Activated gamma-delta T cell (primary cell): ENCODE measurements at regions not wholly inside any gene's neighbourhood (a gene's known extent, or its start where the extent isn't known, plus 50 kb on each side); places are given as distances from the start of the nearest gene placed in this dataset.

Experiments used
- DNase-seq: peaks from one replicate; lab custom pipeline; 2025; lab: John Stamatoyannopoulos, UW

GRCh38 chr20:63116412-63117106 is 99.4 kb downstream of the YTHDF1 start:
- DNase-seq, result no peak

GRCh38 chr20:63115651-63116411 is 100.1 kb downstream of the YTHDF1 start:
- DNase-seq, result no peak

- DNase-seq, result no peak
Measured at GRCh38 chr20:63114693-63115311, 101.1 kb downstream of the YTHDF1 start.

- DNase-seq, result no peak
Measured at GRCh38 chr20:63114006-63114692, 101.8 kb downstream of the YTHDF1 start.

GRCh38 chr20:63112491-63113219 is 103.3 kb downstream of the YTHDF1 start:
- no peak for DNase-seq

- no peak for DNase-seq
Measured at GRCh38 chr20:63108247-63108646, 101.5 kb upstream of the BHLHE23 start.

- DNase-seq, result no peak
Measured at GRCh38 chr20:63107449-63108200, 100.9 kb upstream of the BHLHE23 start.

GRCh38 chr20:63106765-63107448 is 100.1 kb upstream of the BHLHE23 start:
- DNase-seq, result no peak

GRCh38 chr20:63106108-63106764 is 99.5 kb upstream of the BHLHE23 start:
- no peak for DNase-seq

- no peak for DNase-seq
Measured at GRCh38 chr20:63105211-63106107, 98.7 kb upstream of the BHLHE23 start.

GRCh38 chr20:63104312-63105181 is 97.8 kb upstream of the BHLHE23 start:
- DNase-seq, result no peak

GRCh38 chr20:63103402-63104311 is 96.9 kb upstream of the BHLHE23 start:
- DNase-seq, result no peak

GRCh38 chr20:63102721-63103375 is 96.1 kb upstream of the BHLHE23 start:
- DNase-seq, result peak; percentile 48

- peak; percentile 34 for DNase-seq
Measured at GRCh38 chr20:63101781-63102720, 95.3 kb upstream of the BHLHE23 start.
